PC-9 (cell line): ENCODE measurements at regions not wholly inside any gene's neighbourhood (a gene's known extent, or its start where the extent isn't known, plus 50 kb on each side); places are given as distances from the start of the nearest gene placed in this dataset.
"Not testable (repeated sequence)": the region's sequence is repeated elsewhere in the genome, so short reads cannot be mapped to it uniquely, and the experiment has no call there.

Source experiments
- CTCF ChIP-seq: fragments of 200-600 bp; sonication (generic); conservative IDR thresholded peaks from 2 replicates; pipeline ENCODE4 v1.6.1; 2017; ENCODE audit warnings: mixed run types, antibody characterized with exemption, mild to moderate bottlenecking, moderate library complexity
- EZH2 ChIP-seq: fragments of 200-600 bp; sonication (generic); IDR thresholded peaks from 2 replicates; pipeline ENCODE4 v1.8.0; 2017; ENCODE audit warnings: antibody characterized with exemption, low read depth

- not testable (repeated sequence) for TF ChIP-seq EZH2, CTCF
Measured at GRCh38 chr10:121400507-121400906, 197.7 kb downstream of the FGFR2 start.
